H9 (cell line): ENCODE measurements at regions not wholly inside any gene's neighbourhood (a gene's known extent, or its start where the extent isn't known, plus 50 kb on each side); places are given as distances from the start of the nearest gene placed in this dataset.

ENCODE experiments used
- DNase-seq: peaks from one replicate; pipeline ENCODE4 v3.0.0-alpha.2; 2017
- H2AFZ ChIP-seq: one replicate; pipeline ENCODE4 v1.6.1; 2013; ENCODE audit warnings: mild to moderate bottlenecking, low read length, control low read depth, moderate library complexity
- H2AK5ac ChIP-seq: 2 replicates; pipeline ENCODE4 v1.6.1; 2013; ENCODE audit warnings: low read length, control low read depth, mixed read lengths; ENCODE audit not compliant: insufficient read length
- H2BK120ac ChIP-seq: one replicate; pipeline ENCODE4 v1.6.1; 2013; ENCODE audit warnings: low read depth, mild to moderate bottlenecking, low read length, control low read depth, inconsistent platforms; ENCODE audit not compliant: poor library complexity, severe bottlenecking
- H2BK12ac ChIP-seq: 2 replicates; pipeline ENCODE4 v1.6.1; 2013; ENCODE audit warnings: low read length, control low read depth, mixed read lengths, low read depth; ENCODE audit not compliant: insufficient read length
- H2BK15ac ChIP-seq: 2 replicates; pipeline ENCODE4 v1.6.1; 2013; ENCODE audit warnings: low read depth, low read length, control low read depth
- H2BK20ac ChIP-seq: one replicate; pipeline ENCODE4 v1.6.1; 2013; ENCODE audit warnings: low read depth, mild to moderate bottlenecking, low read length, control low read depth, inconsistent platforms; ENCODE audit not compliant: poor library complexity, severe bottlenecking
- H2BK5ac ChIP-seq: 2 replicates; pipeline ENCODE4 v1.6.1; 2013; ENCODE audit warnings: low read length, control low read depth, mixed read lengths; ENCODE audit not compliant: insufficient read length
- H3K14ac ChIP-seq: 2 replicates; pipeline ENCODE4 v1.6.1; 2013; ENCODE audit warnings: low read length, control low read depth; ENCODE audit not compliant: insufficient read depth
- H3K18ac ChIP-seq: 2 replicates; pipeline ENCODE4 v1.6.1; 2013; ENCODE audit warnings: low read depth, mild to moderate bottlenecking, mixed read lengths, low read length, control low read depth; ENCODE audit not compliant: insufficient read length
- H3K23ac ChIP-seq: 2 replicates; pipeline ENCODE4 v1.6.1; 2013; ENCODE audit warnings: low read length, control low read depth, mixed read lengths, low read depth; ENCODE audit not compliant: insufficient read length
- H3K23me2 ChIP-seq: 2 replicates; pipeline ENCODE4 v1.6.1; 2013; ENCODE audit warnings: low read depth, mild to moderate bottlenecking, mixed read lengths, low read length, control low read depth; ENCODE audit not compliant: insufficient read length, poor library complexity, severe bottlenecking
- H3K27ac ChIP-seq: 2 replicates; pipeline ENCODE4 v1.5.1; 2013; ENCODE audit warnings: low read length, control low read depth, mixed read lengths, low read depth; ENCODE audit not compliant: insufficient read length
- H3K27me3 ChIP-seq: 2 replicates; pipeline ENCODE4 v1.6.1; 2013; ENCODE audit warnings: low read length, control low read depth, inconsistent platforms; ENCODE audit not compliant: insufficient read depth
- H3K4ac ChIP-seq: 2 replicates; pipeline ENCODE4 v1.6.1; 2013; ENCODE audit warnings: low read depth, mild to moderate bottlenecking, control low read depth, inconsistent platforms, low read length, moderate library complexity
- H3K4me1 ChIP-seq: 2 replicates; pipeline ENCODE4 v1.6.1; 2013; ENCODE audit warnings: low read length, control low read depth, inconsistent platforms; ENCODE audit not compliant: insufficient read depth
- H3K4me2 ChIP-seq: 2 replicates; pipeline ENCODE4 v1.6.1; 2013; ENCODE audit warnings: low read length, control low read depth, mixed read lengths; ENCODE audit not compliant: insufficient read length, insufficient read depth
- H3K56ac ChIP-seq: 2 replicates; pipeline ENCODE4 v1.6.1; 2013; ENCODE audit warnings: low read depth, mild to moderate bottlenecking, mixed read lengths, low read length, control low read depth; ENCODE audit not compliant: insufficient read length
- H3K79me1 ChIP-seq: 2 replicates; pipeline ENCODE4 v1.6.1; 2013; ENCODE audit warnings: low read depth, mild to moderate bottlenecking, moderate library complexity, low read length, control low read depth, inconsistent platforms; ENCODE audit not compliant: insufficient read depth, poor library complexity, severe bottlenecking
- H3K79me2 ChIP-seq: 2 replicates; pipeline ENCODE4 v1.6.1; 2013; ENCODE audit warnings: low read length, control low read depth, inconsistent platforms; ENCODE audit not compliant: insufficient read depth
- H3K9ac ChIP-seq: 2 replicates; pipeline ENCODE4 v1.6.1; 2013; ENCODE audit warnings: low read length, control low read depth, mixed read lengths; ENCODE audit not compliant: insufficient read length; ENCODE audit errors: extremely low read depth
- H3K9me3 ChIP-seq: one replicate; pipeline ENCODE4 v1.6.1; 2013; ENCODE audit warnings: low read depth, low read length, inconsistent platforms; ENCODE audit not compliant: control insufficient read depth
- H3T11ph ChIP-seq: one replicate; pipeline ENCODE4 v1.6.1; 2013; ENCODE audit warnings: mild to moderate bottlenecking, low read length, control low read depth, inconsistent platforms
- H4K20me1 ChIP-seq: one replicate; pipeline ENCODE4 v1.6.1; 2013; ENCODE audit not compliant: control insufficient read depth, insufficient read length, insufficient read depth
- H4K5ac ChIP-seq: 2 replicates; pipeline ENCODE4 v1.6.1; 2013; ENCODE audit warnings: low read depth, mild to moderate bottlenecking, mixed read lengths, low read length, control low read depth; ENCODE audit not compliant: insufficient read length
- H4K8ac ChIP-seq: replicated peaks from 2 replicates; pipeline ENCODE4 v1.6.1; 2013; ENCODE audit warnings: low read length, control low read depth, mixed read lengths, low read depth; ENCODE audit not compliant: insufficient read length
- H4K91ac ChIP-seq: 2 replicates; pipeline ENCODE4 v1.6.1; 2013; ENCODE audit warnings: low read depth, mild to moderate bottlenecking, moderate library complexity, mixed read lengths, low read length, control low read depth; ENCODE audit not compliant: insufficient read length
- H3K27ac Mint-ChIP-seq, 3 experiments: 2 replicates in 2 of 3; 3 replicates in 1 of 3; pipeline ENCODE4 v1.8.0; 2020 to 2021; ENCODE audit warnings: mixed read lengths in 3 of 3, mild to moderate bottlenecking in 1 of 3, moderate library complexity in 1 of 3
- H3K27me3 Mint-ChIP-seq: 2 replicates; pipeline ENCODE4 v1.8.0; 2021; ENCODE audit warnings: low read depth, mild to moderate bottlenecking, moderate library complexity, mixed read lengths
- H3K36me3 Mint-ChIP-seq, 3 experiments: 2 replicates in 2 of 3; 3 replicates in 1 of 3; pipeline ENCODE4 v1.8.0; 2020 to 2021; ENCODE audit warnings: low read depth in 3 of 3, mixed read lengths in 3 of 3; ENCODE audit not compliant: insufficient read depth in 1 of 3
- H3K4me1 Mint-ChIP-seq, 2 experiments: 2 replicates each; pipeline ENCODE4 v1.8.0; 2020; ENCODE audit warnings: mixed read lengths in 2 of 2
- H3K4me3 Mint-ChIP-seq, 2 experiments: 2 replicates in 1 of 2; 3 replicates in 1 of 2; pipeline ENCODE4 v1.8.0; 2020 to 2021; ENCODE audit warnings: mild to moderate bottlenecking in 2 of 2, mixed read lengths in 2 of 2, moderate library complexity in 1 of 2
- H3K9me3 Mint-ChIP-seq, 2 experiments: 2 replicates in 1 of 2; 3 replicates in 1 of 2; pipeline ENCODE4 v1.8.0; 2020; ENCODE audit warnings: mild to moderate bottlenecking in 2 of 2, mixed read lengths in 2 of 2, moderate library complexity in 1 of 2
- WGBS: extraction: QIAGEN DNeasy Blood & Tissue Kit; methylation state at CpG from one replicate; pipeline ENCODE4 v1.1.7; 2013; ENCODE audit warnings: missing lambda C conversion rate, low lambda C conversion rate, mixed read lengths; ENCODE audit not compliant: insufficient read length; ENCODE audit errors: extremely low coverage; 5-methylcytosine and 5-hydroxymethylcytosine counted together
- TF ChIP-seq, protein P1 (sequence below): fragments of 200-600 bp; sonication (generic); conservative IDR thresholded peaks from 3 replicates; pipeline ENCODE4 v1.8.0; 2021; ENCODE audit warnings: antibody characterized with exemption, mild to moderate bottlenecking

DNA sequence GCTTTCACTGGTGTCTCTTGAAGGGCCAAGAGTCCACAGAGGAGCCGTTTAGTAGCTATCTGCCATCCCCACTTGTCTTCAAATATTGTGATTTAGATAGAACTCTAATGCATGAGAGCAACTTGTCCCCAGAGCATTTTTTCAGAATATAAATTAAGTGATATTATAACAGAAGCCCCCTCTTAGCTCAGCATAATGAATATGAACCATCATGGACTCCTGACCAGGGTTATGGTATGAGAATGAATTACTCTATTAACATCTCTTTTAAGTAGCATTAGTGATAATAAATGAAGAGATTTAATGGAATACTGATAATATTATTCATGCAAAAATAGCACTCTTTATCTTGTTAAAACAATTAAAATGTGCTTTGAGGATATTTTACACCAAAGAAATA lies 709.6 kb downstream of the GALR1 start:
- H3K27me3 ChIP-seq: no peaks in the 10 kb centered on the region

More for the DNA sequence above, 709.6 kb downstream of the GALR1 start:
- Histone ChIP-seq H3K9ac (no peak overlapping the region), H3K79me1 (no peaks in the 10 kb centered on the region), H3K18ac (no peak overlapping the region), H2BK5ac (no peak overlapping the region), H2BK15ac (no peak overlapping the region), H3K14ac (no peak overlapping the region), H3K23me2 (no peaks in the 10 kb centered on the region), H4K91ac (no peak overlapping the region), H2BK20ac (no peak overlapping the region), H3K56ac (no peak overlapping the region), H2BK12ac (no peak overlapping the region), H2AK5ac (no peak overlapping the region), H3K27ac (no peak overlapping the region), H3K79me2 (no peaks in the 10 kb centered on the region), H4K20me1 (no peaks in the 10 kb centered on the region), H3K23ac (no peak overlapping the region), H2AFZ (no peak overlapping the region), H2BK120ac (no peak overlapping the region), H3K4ac (no peak overlapping the region), H3T11ph (no peak overlapping the region), H3K9me3 (no peaks in the 10 kb centered on the region), H4K5ac (no peak overlapping the region), H3K4me2 (no peak overlapping the region), H4K8ac (no peak overlapping the region), H3K4me1 (no peaks in the 10 kb centered on the region)
- H3K27ac Mint-ChIP-seq: no peak overlapping the region
- no peaks in the 10 kb centered on the region; a peak in 2 of 7 replicates for H3K36me3 Mint-ChIP-seq
- peaks cover 2 to 3% of the 10 kb centered on the region in 2 experiments; a peak in 3 of 4 replicates for H3K4me1 Mint-ChIP-seq
- peaks cover 6 to 8% of the 10 kb centered on the region in 2 experiments; a peak in 3 of 5 replicates for H3K9me3 Mint-ChIP-seq
- TF ChIP-seq, protein P1, sequence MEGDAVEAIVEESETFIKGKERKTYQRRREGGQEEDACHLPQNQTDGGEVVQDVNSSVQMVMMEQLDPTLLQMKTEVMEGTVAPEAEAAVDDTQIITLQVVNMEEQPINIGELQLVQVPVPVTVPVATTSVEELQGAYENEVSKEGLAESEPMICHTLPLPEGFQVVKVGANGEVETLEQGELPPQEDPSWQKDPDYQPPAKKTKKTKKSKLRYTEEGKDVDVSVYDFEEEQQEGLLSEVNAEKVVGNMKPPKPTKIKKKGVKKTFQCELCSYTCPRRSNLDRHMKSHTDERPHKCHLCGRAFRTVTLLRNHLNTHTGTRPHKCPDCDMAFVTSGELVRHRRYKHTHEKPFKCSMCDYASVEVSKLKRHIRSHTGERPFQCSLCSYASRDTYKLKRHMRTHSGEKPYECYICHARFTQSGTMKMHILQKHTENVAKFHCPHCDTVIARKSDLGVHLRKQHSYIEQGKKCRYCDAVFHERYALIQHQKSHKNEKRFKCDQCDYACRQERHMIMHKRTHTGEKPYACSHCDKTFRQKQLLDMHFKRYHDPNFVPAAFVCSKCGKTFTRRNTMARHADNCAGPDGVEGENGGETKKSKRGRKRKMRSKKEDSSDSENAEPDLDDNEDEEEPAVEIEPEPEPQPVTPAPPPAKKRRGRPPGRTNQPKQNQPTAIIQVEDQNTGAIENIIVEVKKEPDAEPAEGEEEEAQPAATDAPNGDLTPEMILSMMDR: no peak
- no peak overlapping the region for H3K4me3 Mint-ChIP-seq
- no CpG with 5 or more reads among the region's 1 CpG for WGBS
- no peak for DNase-seq
- no peaks in the 10 kb centered on the region for H3K27me3 Mint-ChIP-seq
